Activated T-helper 9 cell treated with anti-CD3 and anti-CD28 coated beads, Interleukin-2, amount 50 U/mL, for 16 hours (primary cell): ENCODE measurements at regions not wholly inside any gene's neighbourhood (a gene's known extent, or its start where the extent isn't known, plus 50 kb on each side); places are given as distances from the start of the nearest gene placed in this dataset.
"Not testable (repeated sequence)": the region's sequence is repeated elsewhere in the genome, so short reads cannot be mapped to it uniquely, and the experiment has no call there.

Experiments used
- DNase-seq: peaks from one replicate; pipeline ENCODE4 v3.0.0-alpha.2; 2020; ENCODE audit warnings: low read depth

DNA sequence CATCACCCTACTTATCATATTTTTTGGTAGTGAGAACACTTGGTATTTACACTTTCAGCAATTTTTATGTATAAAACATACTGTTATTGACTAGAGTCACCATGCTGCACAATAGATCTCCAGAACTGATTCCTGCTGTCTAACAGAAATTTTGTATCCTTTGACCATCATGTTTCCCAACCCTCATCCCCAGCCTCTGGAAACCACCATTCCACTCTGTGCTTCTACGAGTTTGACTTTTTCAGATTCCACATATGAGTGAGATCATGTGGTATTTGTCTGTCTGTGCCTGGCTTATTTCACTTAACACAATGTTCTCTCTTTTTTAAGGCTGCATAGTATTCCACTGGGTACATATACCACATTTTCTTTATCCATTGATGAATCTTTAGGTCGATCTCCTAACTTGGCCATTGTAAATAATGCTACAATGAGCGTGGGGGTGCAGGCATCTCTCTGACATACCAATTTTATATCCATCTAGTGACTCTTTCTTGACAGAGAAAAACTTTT, 115.9 kb upstream of the RUNX1 start:
- DNase-seq = no peak

DNA sequence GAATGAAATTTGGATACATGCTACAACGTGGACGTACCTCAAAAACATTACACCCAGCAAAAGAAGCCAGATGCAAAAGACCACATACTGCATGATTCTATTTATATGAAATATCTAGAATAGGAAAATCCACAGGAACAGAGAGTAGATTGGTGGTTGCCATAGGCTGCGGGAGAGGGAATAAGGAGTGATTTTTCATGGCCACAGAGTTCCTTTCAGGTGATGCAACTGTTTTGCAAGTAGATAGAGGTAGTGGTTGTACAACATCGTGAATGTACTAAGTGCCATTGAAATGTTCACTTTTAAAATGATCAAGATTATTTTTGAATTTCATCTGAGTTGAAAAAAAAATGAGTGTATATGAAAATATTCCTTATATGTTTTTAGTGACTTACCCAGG, 115.3 kb upstream of the RUNX1 start:
- no peak for DNase-seq

DNA sequence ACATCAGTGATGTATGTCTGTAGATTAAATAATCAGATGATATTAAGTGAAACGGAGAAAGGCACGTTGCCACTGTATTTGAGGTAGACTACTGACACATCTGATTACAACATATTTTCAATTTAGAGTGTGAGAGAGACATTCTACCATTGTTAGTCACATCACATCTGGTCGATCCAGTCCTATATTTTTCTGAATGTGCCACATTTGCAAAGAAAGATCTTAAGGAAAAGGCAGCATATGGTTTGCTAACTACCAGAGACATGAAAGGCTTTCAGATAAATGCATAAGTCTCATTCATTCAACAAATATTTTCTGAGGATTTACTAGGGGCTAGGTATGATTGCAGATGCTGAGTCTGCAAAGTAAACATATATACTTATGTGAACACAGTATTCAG, 114.3 kb upstream of the RUNX1 start:
- no peak for DNase-seq

GRCh38 chr21:35162831-35163230, 113.7 kb upstream of the RUNX1 start:
- DNase-seq = no peak

DNA sequence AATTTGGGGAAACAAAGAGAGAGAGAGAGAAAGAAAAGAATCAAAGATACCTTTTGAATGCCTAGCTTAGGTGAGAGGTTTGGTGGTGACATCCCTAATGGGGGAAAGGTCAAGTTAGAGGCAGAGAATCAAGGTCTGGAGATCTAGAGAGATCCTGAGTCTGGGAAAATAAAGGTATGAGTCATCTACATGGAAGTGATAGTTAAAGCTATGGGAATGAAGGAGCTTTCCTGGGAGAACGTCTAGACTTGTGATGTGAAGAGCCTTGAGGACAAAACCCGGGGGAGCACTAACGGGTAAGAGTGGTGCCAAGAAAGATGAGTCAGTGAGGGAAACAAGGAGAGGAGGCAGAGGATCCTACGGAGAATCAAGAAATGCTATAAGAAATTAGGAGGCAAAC, 110.8 kb upstream of the RUNX1 start:
- DNase-seq = no peak

- not testable (repeated sequence) for DNase-seq
Measured at GRCh38 chr21:35157374-35157773, 108.3 kb upstream of the RUNX1 start.

DNA sequence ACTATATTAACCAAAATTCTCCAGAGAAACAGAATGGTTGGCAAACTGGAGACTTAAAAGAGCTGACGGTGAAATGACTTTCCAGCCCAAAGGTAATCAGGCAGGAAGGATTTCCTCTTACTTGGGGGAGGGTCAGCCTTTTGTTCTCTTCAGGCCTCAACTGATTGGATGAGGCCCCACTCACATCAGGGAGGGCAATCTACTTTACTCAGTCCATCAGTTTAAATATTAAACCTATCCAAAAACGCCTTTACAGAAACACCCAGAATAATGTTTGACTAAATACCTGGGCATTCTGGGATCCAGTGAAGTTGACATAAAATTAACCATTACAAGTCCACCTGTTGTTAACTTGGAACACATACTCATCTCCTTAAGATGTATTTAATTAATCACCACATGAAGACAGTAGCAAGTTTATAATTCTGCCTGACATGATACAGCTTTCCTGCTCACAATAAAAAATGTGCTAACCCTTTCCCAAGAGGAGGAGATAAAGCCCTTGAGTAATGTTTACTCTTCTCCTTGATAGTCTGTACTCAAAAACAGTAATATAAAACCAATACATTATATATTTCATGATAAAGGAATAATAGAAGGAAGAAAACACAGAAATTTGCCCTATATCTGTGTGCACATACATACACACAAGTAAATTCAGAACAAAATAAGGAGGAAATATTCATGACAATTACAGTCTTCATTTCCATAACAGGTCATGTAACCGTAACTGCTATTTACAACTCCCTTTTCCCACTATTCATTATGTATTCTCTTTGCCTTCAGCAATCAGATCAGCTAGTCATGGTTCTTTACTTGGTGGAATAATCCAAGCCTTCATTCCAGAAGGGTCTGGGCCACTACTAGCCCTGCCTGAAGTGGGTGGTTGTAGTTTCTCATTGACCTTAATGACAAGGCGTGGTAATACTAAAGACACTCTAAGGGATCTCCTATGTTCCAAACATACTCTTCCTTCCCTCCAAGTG, 107.5 kb upstream of the RUNX1 start:
- DNase-seq = no peak

GRCh38 chr21:35154788-35155187, 105.7 kb upstream of the RUNX1 start:
- no peak for DNase-seq

DNA sequence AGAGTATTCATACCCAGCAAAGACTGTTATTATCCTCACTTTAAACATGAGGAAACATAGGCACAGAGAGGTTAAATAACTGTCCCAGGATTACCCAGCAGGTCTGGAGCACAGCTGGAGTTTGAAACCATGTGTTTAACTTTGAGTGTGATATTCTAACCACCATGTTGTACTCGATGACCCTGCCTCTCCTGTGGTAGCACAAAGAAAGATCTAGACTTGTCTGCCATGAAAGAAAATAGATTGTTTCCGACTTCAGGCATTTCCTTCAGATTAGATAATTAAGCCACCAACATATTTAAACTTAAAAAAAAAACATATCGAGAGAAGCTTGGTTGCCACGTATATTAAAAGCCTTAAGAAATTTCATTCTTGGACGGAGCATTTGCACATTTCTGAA, 104.6 kb upstream of the RUNX1 start:
- DNase-seq = no peak

GRCh38 chr21:35150562-35151226, 101.6 kb upstream of the RUNX1 start:
- DNase-seq = no peak

DNA sequence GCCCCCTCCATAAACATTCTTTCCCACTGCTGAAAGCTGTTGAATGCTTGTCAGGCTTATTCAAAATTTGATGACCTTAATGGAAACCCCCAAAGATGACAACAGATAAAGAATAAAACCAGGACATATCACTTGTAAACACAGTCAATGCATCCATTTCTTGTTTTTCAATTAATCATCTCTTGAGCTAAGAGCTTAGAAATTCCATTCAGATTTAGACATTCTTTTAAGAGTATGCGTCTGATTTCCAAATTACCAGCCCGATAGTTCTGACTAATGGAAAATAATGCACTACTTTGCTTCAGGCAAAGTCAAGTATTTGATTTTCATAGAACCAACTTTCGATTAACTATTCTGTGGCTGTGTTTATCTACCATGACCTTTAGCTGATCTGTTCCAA, 100.6 kb upstream of the RUNX1 start:
- DNase-seq = no peak

DNA sequence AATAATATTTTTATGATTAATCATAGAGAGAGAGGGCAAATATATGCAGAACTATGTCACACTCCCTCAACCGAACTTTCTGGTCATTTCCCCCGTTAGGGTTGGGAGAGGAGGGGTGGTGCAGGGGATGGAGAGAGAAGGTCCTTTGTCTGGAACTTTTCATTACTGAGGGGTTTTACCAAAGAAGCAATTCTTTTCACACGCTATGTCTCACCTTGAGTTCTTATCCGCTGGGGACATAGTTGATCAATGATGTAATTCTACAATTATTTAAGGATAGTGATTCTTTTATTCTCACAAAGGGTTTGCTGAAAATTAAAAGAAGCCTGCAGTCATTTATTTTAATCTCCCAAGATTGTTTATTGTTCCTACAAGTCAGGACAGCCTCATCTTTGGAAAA, 98.3 kb upstream of the RUNX1 start:
- no peak for DNase-seq

- no peak for DNase-seq
Measured at GRCh38 chr21:35145626-35146233, 96.6 kb upstream of the RUNX1 start.

- DNase-seq = no peak
Measured at GRCh38 chr21:35144978-35145377, 95.9 kb upstream of the RUNX1 start.

DNA sequence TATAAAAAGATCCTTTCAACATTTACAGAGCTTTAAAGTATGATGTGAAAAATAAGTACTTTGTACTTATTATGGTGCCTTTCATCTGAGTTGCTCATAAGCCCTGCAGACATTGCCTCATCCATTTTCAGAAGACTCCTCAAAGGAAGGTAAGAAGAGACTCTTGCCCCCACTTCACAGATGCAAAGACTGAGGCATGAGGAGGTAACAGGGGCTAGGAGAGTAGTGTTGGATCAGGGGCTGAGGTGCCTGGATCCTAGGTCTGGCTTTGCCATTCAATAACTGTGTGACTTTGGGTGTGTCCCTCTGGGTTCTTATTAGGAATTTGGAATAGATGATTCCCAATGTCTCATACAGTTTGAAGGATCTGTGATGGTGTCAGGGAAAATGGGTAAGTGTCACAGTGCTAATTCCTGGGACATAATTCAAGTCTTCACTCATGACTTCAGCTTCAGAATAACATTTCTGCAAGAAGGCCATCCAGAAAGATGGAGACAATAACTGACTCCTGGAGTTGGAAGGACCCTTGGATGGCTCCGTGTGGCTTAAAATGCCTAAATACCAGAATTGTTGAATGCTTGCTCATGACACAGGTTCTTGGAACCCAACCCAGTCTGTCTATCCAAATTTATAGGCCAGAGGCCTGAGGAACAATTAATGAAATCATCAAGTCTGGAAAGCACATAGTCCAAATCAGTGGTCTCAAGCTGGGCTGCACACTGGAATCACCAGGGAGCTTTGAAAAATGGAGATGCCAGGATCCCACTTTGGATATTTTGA, 93.1 kb upstream of the RUNX1 start:
- no peak for DNase-seq

GRCh38 chr21:35139382-35139715, 90.2 kb upstream of the RUNX1 start:
- no peak for DNase-seq

GRCh38 chr21:35138665-35139381, 89.7 kb upstream of the RUNX1 start:
- DNase-seq = peak; percentile 39

- DNase-seq = no peak
Measured at GRCh38 chr21:35136586-35137219, 87.6 kb upstream of the RUNX1 start.

DNA sequence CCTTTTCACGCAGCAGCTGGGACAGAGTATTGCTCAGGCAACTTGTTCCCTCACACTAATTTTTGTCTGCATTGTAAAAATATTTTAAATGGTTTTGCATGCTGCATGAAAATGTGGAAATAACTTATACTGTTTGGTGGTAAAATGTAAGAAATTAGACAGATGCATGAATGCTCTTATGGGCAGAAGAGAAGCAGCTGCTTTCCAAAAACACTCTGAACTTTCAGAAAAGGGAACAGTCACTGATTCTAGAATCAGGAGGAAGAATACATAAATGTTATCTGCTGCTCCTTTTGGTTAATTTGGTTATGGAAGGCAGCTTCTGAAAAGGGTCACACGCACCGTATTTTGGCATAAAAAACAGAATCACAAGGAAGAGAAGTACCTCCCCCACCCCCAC, 87.0 kb upstream of the RUNX1 start:
- no peak for DNase-seq

GRCh38 chr21:35135481-35135880, 86.4 kb upstream of the RUNX1 start:
- DNase-seq = no peak

- no peak for DNase-seq
Measured at GRCh38 chr21:35134309-35134708, 85.2 kb upstream of the RUNX1 start.
